ENCODE measurements at regions not wholly inside any gene's neighbourhood (a gene's known extent, or its start where the extent isn't known, plus 50 kb on each side); places are given as distances from the start of the nearest gene placed in this dataset.

DNA sequence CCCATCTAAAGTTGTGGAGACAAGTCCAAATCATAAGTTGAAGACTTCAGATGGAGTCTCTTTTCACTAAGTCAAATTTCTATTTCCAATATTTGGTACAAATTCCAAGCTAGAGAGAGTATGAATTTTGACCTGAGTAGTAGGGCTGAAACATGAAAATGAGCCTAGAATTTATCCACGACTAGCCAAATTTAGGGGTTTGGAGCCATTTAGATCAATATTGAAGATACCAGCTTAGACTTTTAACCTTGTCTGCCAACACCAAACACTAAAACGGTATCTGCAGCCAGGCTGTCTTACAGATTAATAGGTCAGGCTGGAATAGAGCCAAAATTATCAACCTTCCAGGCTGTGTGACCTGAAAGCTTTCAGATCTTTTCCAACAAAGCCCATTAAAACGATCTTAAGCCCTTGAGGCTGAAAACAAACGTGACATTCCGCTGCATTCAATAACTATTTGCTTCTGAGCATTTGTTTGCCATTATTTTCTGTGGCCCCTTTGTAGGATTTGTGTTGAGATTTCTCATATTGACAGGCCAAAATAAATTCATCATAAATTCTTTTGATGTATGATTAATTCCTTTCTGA, 268.7 kb upstream of the DKK2 start:
- TF ChIP-seq, protein P1, sequence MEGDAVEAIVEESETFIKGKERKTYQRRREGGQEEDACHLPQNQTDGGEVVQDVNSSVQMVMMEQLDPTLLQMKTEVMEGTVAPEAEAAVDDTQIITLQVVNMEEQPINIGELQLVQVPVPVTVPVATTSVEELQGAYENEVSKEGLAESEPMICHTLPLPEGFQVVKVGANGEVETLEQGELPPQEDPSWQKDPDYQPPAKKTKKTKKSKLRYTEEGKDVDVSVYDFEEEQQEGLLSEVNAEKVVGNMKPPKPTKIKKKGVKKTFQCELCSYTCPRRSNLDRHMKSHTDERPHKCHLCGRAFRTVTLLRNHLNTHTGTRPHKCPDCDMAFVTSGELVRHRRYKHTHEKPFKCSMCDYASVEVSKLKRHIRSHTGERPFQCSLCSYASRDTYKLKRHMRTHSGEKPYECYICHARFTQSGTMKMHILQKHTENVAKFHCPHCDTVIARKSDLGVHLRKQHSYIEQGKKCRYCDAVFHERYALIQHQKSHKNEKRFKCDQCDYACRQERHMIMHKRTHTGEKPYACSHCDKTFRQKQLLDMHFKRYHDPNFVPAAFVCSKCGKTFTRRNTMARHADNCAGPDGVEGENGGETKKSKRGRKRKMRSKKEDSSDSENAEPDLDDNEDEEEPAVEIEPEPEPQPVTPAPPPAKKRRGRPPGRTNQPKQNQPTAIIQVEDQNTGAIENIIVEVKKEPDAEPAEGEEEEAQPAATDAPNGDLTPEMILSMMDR (IDR thresholded peaks at IDR 0.05 in 2 of 3, conservative IDR thresholded peaks at IDR 0.05 in 1 of 3; ENCODE audit: borderline replicate concordance in 1 of 3, insufficient read depth in 1 of 3, low read depth in 2 of 3, low read length in 2 of 3): no peak
- TF ChIP-seq, protein P2, sequence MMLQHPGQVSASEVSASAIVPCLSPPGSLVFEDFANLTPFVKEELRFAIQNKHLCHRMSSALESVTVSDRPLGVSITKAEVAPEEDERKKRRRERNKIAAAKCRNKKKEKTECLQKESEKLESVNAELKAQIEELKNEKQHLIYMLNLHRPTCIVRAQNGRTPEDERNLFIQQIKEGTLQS (IDR thresholded peaks at IDR 0.05): no peak
- TF ChIP-seq, protein P3, sequence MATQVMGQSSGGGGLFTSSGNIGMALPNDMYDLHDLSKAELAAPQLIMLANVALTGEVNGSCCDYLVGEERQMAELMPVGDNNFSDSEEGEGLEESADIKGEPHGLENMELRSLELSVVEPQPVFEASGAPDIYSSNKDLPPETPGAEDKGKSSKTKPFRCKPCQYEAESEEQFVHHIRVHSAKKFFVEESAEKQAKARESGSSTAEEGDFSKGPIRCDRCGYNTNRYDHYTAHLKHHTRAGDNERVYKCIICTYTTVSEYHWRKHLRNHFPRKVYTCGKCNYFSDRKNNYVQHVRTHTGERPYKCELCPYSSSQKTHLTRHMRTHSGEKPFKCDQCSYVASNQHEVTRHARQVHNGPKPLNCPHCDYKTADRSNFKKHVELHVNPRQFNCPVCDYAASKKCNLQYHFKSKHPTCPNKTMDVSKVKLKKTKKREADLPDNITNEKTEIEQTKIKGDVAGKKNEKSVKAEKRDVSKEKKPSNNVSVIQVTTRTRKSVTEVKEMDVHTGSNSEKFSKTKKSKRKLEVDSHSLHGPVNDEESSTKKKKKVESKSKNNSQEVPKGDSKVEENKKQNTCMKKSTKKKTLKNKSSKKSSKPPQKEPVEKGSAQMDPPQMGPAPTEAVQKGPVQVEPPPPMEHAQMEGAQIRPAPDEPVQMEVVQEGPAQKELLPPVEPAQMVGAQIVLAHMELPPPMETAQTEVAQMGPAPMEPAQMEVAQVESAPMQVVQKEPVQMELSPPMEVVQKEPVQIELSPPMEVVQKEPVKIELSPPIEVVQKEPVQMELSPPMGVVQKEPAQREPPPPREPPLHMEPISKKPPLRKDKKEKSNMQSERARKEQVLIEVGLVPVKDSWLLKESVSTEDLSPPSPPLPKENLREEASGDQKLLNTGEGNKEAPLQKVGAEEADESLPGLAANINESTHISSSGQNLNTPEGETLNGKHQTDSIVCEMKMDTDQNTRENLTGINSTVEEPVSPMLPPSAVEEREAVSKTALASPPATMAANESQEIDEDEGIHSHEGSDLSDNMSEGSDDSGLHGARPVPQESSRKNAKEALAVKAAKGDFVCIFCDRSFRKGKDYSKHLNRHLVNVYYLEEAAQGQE (IDR thresholded peaks at IDR 0.05; ENCODE audit: low read depth): no peak
- TF ChIP-seq EZH2phosphoT487 (IDR thresholded peaks at IDR 0.05; ENCODE audit: borderline replicate concordance): no peak
- no peak for TF ChIP-seq POLR2A (IDR thresholded peaks at IDR 0.05; ENCODE audit: borderline replicate concordance, extremely low read depth, insufficient read depth, insufficient read length)
